ENCODE measurements at regions not wholly inside any gene's neighbourhood (a gene's known extent, or its start where the extent isn't known, plus 50 kb on each side); places are given as distances from the start of the nearest gene placed in this dataset.

DNA sequence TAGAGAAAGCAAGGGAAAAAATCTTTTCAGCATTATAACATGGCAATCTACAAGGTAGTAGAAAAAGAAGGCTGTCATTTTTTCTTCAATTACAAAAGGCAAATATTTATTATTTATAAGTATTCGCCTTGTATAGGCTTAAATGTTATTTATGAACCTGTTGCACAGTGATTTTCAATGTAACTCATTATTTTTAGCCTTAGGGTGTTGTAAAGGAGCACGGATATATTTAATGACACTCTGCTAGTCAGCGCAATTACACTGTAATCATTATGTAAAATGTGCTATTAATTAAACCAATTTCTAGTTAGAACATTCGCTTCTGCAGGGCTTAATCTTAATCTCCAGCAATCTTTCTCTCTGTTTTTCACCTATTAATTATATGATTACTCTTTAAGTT is 145.0 kb downstream of the ATG4C start:
- Histone ChIP-seq H3K4me2 (ENCODE audit: insufficient read depth, low read length) (no peak overlapping the region), H3K4me3 (no peak overlapping the region), H2AFZ (ENCODE audit: low read depth, low read length) (no peak overlapping the region), H3K27ac (ENCODE audit: extremely low read depth, low read depth, low read length) (no peak overlapping the region), H3K9me3 (replicated peaks; ENCODE audit: control insufficient read depth, insufficient read depth, low read depth, low read length) (no peaks in the 10 kb centered on the region), H3K27me3 (ENCODE audit: control insufficient read depth in 2 of 2, insufficient read depth in 2 of 2, low read length in 2 of 2) (peaks cover 12 to 14% of the 10 kb centered on the region in 2 experiments; a peak in 4 of 5 replicates), H4K20me1 (replicated peaks; ENCODE audit: control insufficient read depth, insufficient read depth, low read length) (no peaks in the 10 kb centered on the region), H3K36me3 (ENCODE audit: control insufficient read depth, insufficient read depth, low read length) (no peaks in the 10 kb centered on the region), H3K9me1 (ENCODE audit: control insufficient read depth, insufficient read depth, low read length) (no peaks in the 10 kb centered on the region), H3K79me2 (ENCODE audit: control insufficient read depth, insufficient read depth, low read length) (no peaks in the 10 kb centered on the region), H3K9ac (ENCODE audit: insufficient read depth in 1 of 2, low read depth in 2 of 2, low read length in 2 of 2) (no peak overlapping the region), H3K4me1 (replicated peaks in 1 of 2; ENCODE audit: control insufficient read depth in 2 of 2, insufficient read depth in 2 of 2, low read length in 2 of 2) (no peaks in the 10 kb centered on the region)
- intact Hi-C loops (cut with micrococcal nuclease): no loop called here
- no peak for FAIRE-seq
- ChIA-PET POLR2A (no interaction called here), CTCF (ENCODE audit: low intra/inter-chr PET ratio) (no interaction called here)
- 3% methylated on average over 4 of the region's 4 CpGs for WGBS (ENCODE audit: insufficient coverage, low coverage, missing lambda C conversion rate)
- no peak for ATAC-seq
- DNase-seq (ENCODE audit: extremely low read depth in 1 of 4, low spot score in 3 of 4): no peak
- BruUV-seq (replicated peaks): no TSS peak
- in situ Hi-C loops (cut with MboI): no loop called here
- TF ChIP-seq ZNF699 (CRISPR knock-in tag; IDR thresholded peaks at IDR 0.05; ENCODE audit: insufficient replicate concordance) (no peak), CHD7 (IDR thresholded peaks at IDR 0.05; ENCODE audit: low read depth, low read length) (no peak), ZBTB7A (IDR thresholded peaks at IDR 0.05; ENCODE audit: borderline replicate concordance, control insufficient read depth, low read depth, low read length) (no peak), KDM2B (CRISPR knock-in tag; IDR thresholded peaks at IDR 0.05) (no peak), HDAC1 (IDR thresholded peaks at IDR 0.05) (no peak), PTBP1 (IDR thresholded peaks at IDR 0.05; ENCODE audit: low read depth, low read length) (no peak), ZNF77 (CRISPR knock-in tag; IDR thresholded peaks at IDR 0.05) (no peak), FOXP1 (CRISPR knock-in tag; IDR thresholded peaks at IDR 0.05) (no peak), ARID2 (IDR thresholded peaks at IDR 0.05) (no peak), YY1 (IDR thresholded peaks at IDR 0.05; ENCODE audit: borderline replicate concordance in 1 of 3, control insufficient read depth in 1 of 3, extremely low read depth in 1 of 3, insufficient read depth in 3 of 3, insufficient read length in 1 of 3, insufficient replicate concordance in 2 of 3, low read depth in 1 of 3, low read length in 2 of 3) (no peak), NR2C2 (CRISPR knock-in tag; IDR thresholded peaks at IDR 0.05) (no peak), NR2C2 (tag; IDR thresholded peaks at IDR 0.05) (no peak), NR2F6 (CRISPR knock-in tag; IDR thresholded peaks at IDR 0.05) (no peak)

Data from K562 (cell line).